ENCODE measurements at regions not wholly inside any gene's neighbourhood (a gene's known extent, or its start where the extent isn't known, plus 50 kb on each side); places are given as distances from the start of the nearest gene placed in this dataset.

GRCh38 chr16:52128361-52128760 is 418.6 kb downstream of the TOX3 start:
- no peak overlapping the region for H3K4me3 Mint-ChIP-seq
- peaks cover 49% of the 10 kb centered on the region for H3K9me3 Mint-ChIP-seq
- DNase-seq = no peak
- TF ChIP-seq CTCF (IDR thresholded peaks at IDR 0.05) = no peak
- H3K27ac Mint-ChIP-seq = no peak overlapping the region
- H3K27me3 Mint-ChIP-seq (ENCODE audit: insufficient read depth) = no peaks in the 10 kb centered on the region
- no peaks in the 10 kb centered on the region for H3K36me3 Mint-ChIP-seq (ENCODE audit: low read depth)
- H3K4me1 Mint-ChIP-seq (ENCODE audit: low read depth) = no peaks in the 10 kb centered on the region

- H3K27ac Mint-ChIP-seq = no peak overlapping the region
- H3K36me3 Mint-ChIP-seq (ENCODE audit: low read depth) = no peaks in the 10 kb centered on the region
- no peaks in the 10 kb centered on the region for H3K27me3 Mint-ChIP-seq (ENCODE audit: insufficient read depth)
- no peak overlapping the region for H3K4me3 Mint-ChIP-seq
- peaks cover 54% of the 10 kb centered on the region for H3K9me3 Mint-ChIP-seq
- no peak for DNase-seq
- no peak for TF ChIP-seq CTCF (IDR thresholded peaks at IDR 0.05)
- H3K4me1 Mint-ChIP-seq (ENCODE audit: low read depth) = no peaks in the 10 kb centered on the region
Observed at GRCh38 chr16:52123842-52124241, 423.1 kb downstream of the TOX3 start.

GRCh38 chr16:52123061-52123839 is 423.7 kb downstream of the TOX3 start:
- Mint-ChIP-seq H3K4me3 (no peak overlapping the region), H3K27me3 (ENCODE audit: insufficient read depth) (no peaks in the 10 kb centered on the region), H3K9me3 (peaks cover 52% of the 10 kb centered on the region), H3K36me3 (ENCODE audit: low read depth) (no peaks in the 10 kb centered on the region), H3K27ac (no peak overlapping the region), H3K4me1 (ENCODE audit: low read depth) (no peaks in the 10 kb centered on the region)
- DNase-seq = no peak
- no peak for TF ChIP-seq CTCF (IDR thresholded peaks at IDR 0.05)

DNA sequence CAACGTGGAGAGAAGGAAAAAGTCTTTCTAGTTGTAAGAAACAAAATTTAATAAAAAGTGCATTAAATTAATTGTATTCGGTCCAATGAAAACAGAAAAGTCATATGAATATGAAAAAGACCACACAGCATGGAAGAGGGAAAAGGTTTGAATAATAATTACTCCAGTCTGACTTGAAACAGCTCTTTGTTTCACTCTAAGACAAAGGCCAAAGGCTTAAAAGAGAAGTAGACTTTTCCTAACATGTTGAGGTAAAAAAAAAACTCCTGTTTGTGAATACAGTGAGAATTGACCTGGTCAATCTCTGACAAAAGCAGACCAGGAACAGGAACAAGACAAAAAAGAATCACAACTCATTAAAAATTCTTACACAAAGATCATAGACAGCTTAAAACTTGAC is 429.8 kb downstream of the TOX3 start:
- Mint-ChIP-seq H3K4me1 (ENCODE audit: low read depth) (no peaks in the 10 kb centered on the region), H3K27me3 (ENCODE audit: insufficient read depth) (no peaks in the 10 kb centered on the region), H3K4me3 (no peak overlapping the region), H3K9me3 (peaks cover 49% of the 10 kb centered on the region), H3K36me3 (ENCODE audit: low read depth) (no peaks in the 10 kb centered on the region), H3K27ac (no peak overlapping the region)
- no peak for TF ChIP-seq CTCF (IDR thresholded peaks at IDR 0.05)
- no peak for DNase-seq

DNA sequence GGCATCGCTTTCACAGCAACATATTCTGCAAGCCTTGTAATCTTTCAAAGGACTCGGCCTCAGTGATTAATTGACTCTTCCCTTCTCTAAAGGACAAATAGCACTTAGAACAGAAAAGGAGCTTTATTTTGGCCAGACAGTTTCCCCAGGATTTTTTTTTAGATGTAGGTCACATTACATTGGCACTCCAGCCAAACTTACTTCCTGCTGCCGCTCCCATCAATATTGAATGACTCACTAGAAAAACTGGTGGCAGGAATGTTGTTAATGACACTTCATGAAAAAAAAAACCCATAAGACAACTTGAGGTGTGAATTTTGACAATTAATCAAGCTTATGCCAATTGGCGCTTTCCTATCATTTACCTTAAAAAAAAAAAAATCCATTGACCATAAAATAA is 432.6 kb downstream of the TOX3 start:
- H3K27me3 Mint-ChIP-seq (ENCODE audit: insufficient read depth) = no peaks in the 10 kb centered on the region
- no peak overlapping the region for H3K4me3 Mint-ChIP-seq
- no peak for TF ChIP-seq CTCF (IDR thresholded peaks at IDR 0.05)
- H3K27ac Mint-ChIP-seq = no peak overlapping the region
- H3K36me3 Mint-ChIP-seq (ENCODE audit: low read depth) = no peaks in the 10 kb centered on the region
- H3K4me1 Mint-ChIP-seq (ENCODE audit: low read depth) = no peaks in the 10 kb centered on the region
- no peak for DNase-seq
- H3K9me3 Mint-ChIP-seq = peaks cover 41% of the 10 kb centered on the region

Measured in HFFc6 (cell line).